ENCODE measurements at regions not wholly inside any gene's neighbourhood (a gene's known extent, or its start where the extent isn't known, plus 50 kb on each side); places are given as distances from the start of the nearest gene placed in this dataset.

DNA sequence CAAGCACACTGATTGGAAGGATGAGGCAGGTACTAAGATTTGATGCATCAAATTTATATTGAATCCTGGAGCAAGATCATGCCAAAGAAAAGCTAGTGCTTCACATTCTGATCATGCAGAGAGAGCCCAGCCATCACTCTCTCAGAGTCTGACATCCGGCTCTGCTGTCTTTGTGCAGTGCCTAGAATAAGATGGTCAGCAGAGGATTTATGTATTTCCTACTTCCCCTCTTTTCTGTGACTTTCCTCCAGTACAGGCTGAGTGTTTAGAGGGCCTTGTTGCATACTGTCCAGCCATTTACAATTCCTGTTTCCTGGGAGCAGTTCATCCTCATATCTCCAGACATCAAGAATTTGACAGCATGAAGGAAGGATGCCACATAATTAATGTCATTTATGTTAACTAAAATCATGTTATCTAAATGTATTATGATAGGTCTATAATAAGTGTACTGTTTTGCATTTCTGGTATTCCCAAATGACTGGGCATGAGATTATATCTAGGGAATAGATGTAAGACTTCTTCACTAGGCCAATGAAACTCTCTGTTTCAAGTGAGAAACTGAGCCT is 167.6 kb downstream of the EPM2A start:
- Histone ChIP-seq H2BK15ac (ENCODE audit: low read depth, low read length) (no peak overlapping the region), H3K27me3 (ENCODE audit: insufficient read depth, low read length) (no peaks in the 10 kb centered on the region), H2BK12ac (ENCODE audit: insufficient read length, low read depth, low read length) (no peak overlapping the region), H3K9ac (ENCODE audit: extremely low read depth, insufficient read length, low read length) (no peak overlapping the region), H3K79me2 (ENCODE audit: insufficient read depth, low read length) (no peaks in the 10 kb centered on the region), H3K4me2 (ENCODE audit: insufficient read depth, insufficient read length, low read length) (no peak overlapping the region), H4K8ac (replicated peaks; ENCODE audit: insufficient read length, low read depth, low read length) (no peak overlapping the region), H3K4me1 (ENCODE audit: insufficient read depth, low read length) (no peaks in the 10 kb centered on the region), H2BK20ac (ENCODE audit: low read depth, low read length, poor library complexity, severe bottlenecking) (no peak overlapping the region), H4K20me1 (ENCODE audit: control insufficient read depth, insufficient read depth, insufficient read length) (no peaks in the 10 kb centered on the region), H2BK120ac (ENCODE audit: low read depth, low read length, poor library complexity, severe bottlenecking) (no peak overlapping the region), H3K23me2 (ENCODE audit: insufficient read length, low read depth, low read length, poor library complexity, severe bottlenecking) (no peaks in the 10 kb centered on the region), H3K9me3 (ENCODE audit: control insufficient read depth, low read depth, low read length) (no peaks in the 10 kb centered on the region), H3K23ac (ENCODE audit: insufficient read length, low read depth, low read length) (no peak overlapping the region), H4K91ac (ENCODE audit: insufficient read length, low read depth, low read length) (no peak overlapping the region), H3K56ac (ENCODE audit: insufficient read length, low read depth, low read length) (no peak overlapping the region), H3K79me1 (ENCODE audit: insufficient read depth, low read depth, low read length, poor library complexity, severe bottlenecking) (no peaks in the 10 kb centered on the region), H3K27ac (ENCODE audit: insufficient read length, low read depth, low read length) (no peak overlapping the region), H2AFZ (ENCODE audit: low read length) (no peak overlapping the region), H2AK5ac (ENCODE audit: insufficient read length, low read length) (no peak overlapping the region), H3K14ac (ENCODE audit: insufficient read depth, low read length) (no peak overlapping the region), H4K5ac (ENCODE audit: insufficient read length, low read depth, low read length) (no peak overlapping the region), H3K18ac (ENCODE audit: insufficient read length, low read depth, low read length) (no peak overlapping the region), H3K4ac (ENCODE audit: low read depth, low read length) (no peak overlapping the region), H2BK5ac (ENCODE audit: insufficient read length, low read length) (no peak overlapping the region), H3T11ph (ENCODE audit: low read length) (no peak overlapping the region)
- Mint-ChIP-seq H3K9me3 (no peaks in the 10 kb centered on the region; a peak in 1 of 5 replicates), H3K36me3 (ENCODE audit: insufficient read depth in 1 of 3, low read depth in 3 of 3) (no peaks in the 10 kb centered on the region), H3K4me1 (peaks cover 3 to 7% of the 10 kb centered on the region in 2 experiments; a peak in 3 of 4 replicates), H3K27ac (no peak overlapping the region; a peak in 1 of 7 replicates), H3K4me3 (no peak overlapping the region), H3K27me3 (ENCODE audit: low read depth) (no peaks in the 10 kb centered on the region)
- no CpG with 5 or more reads among the region's 1 CpG for WGBS (ENCODE audit: extremely low coverage, insufficient read length, low lambda C conversion rate)
- no peak for DNase-seq
- TF ChIP-seq, protein P1, sequence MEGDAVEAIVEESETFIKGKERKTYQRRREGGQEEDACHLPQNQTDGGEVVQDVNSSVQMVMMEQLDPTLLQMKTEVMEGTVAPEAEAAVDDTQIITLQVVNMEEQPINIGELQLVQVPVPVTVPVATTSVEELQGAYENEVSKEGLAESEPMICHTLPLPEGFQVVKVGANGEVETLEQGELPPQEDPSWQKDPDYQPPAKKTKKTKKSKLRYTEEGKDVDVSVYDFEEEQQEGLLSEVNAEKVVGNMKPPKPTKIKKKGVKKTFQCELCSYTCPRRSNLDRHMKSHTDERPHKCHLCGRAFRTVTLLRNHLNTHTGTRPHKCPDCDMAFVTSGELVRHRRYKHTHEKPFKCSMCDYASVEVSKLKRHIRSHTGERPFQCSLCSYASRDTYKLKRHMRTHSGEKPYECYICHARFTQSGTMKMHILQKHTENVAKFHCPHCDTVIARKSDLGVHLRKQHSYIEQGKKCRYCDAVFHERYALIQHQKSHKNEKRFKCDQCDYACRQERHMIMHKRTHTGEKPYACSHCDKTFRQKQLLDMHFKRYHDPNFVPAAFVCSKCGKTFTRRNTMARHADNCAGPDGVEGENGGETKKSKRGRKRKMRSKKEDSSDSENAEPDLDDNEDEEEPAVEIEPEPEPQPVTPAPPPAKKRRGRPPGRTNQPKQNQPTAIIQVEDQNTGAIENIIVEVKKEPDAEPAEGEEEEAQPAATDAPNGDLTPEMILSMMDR (conservative IDR thresholded peaks at IDR 0.05): no peak

Measured in H9 (cell line).